ENCODE measurements at regions not wholly inside any gene's neighbourhood (a gene's known extent, or its start where the extent isn't known, plus 50 kb on each side); places are given as distances from the start of the nearest gene placed in this dataset.

- TF ChIP-seq CTCF (IDR thresholded peaks at IDR 0.05 in 2 of 3, conservative IDR thresholded peaks at IDR 0.05 in 1 of 3; ENCODE audit: borderline replicate concordance in 1 of 3, insufficient read depth in 1 of 3, low read depth in 2 of 3, low read length in 2 of 3), result no peak
- no peak for TF ChIP-seq POLR2AphosphoS5 (IDR thresholded peaks at IDR 0.05; ENCODE audit: low read depth, low read length)
- TF ChIP-seq SRF (IDR thresholded peaks at IDR 0.05; ENCODE audit: low read depth), result no peak
- TF ChIP-seq EZH2 (IDR thresholded peaks at IDR 0.05), result no peak
- no peak for TF ChIP-seq POLR2A (IDR thresholded peaks at IDR 0.05; ENCODE audit: borderline replicate concordance, extremely low read depth, insufficient read depth, insufficient read length)
- no peak for TF ChIP-seq EGR1 (IDR thresholded peaks at IDR 0.05; ENCODE audit: low read depth)
- no peak for TF ChIP-seq CEBPB (IDR thresholded peaks at IDR 0.05; ENCODE audit: low read depth)
- no peak for TF ChIP-seq REST (IDR thresholded peaks at IDR 0.05; ENCODE audit: low read depth)
- no peak for TF ChIP-seq SIN3A (IDR thresholded peaks at IDR 0.05; ENCODE audit: low read depth)
- no peak for TF ChIP-seq ATF3 (IDR thresholded peaks at IDR 0.05)
- TF ChIP-seq ZBTB33 (IDR thresholded peaks at IDR 0.05; ENCODE audit: extremely low read depth, insufficient replicate concordance, low read length), result no peak
Measured at GRCh38 chr4:179607003-179607402, 2164.8 kb upstream of the AGA start.

All from HCT116 (cell line).